ENCODE measurements at regions not wholly inside any gene's neighbourhood (a gene's known extent, or its start where the extent isn't known, plus 50 kb on each side); places are given as distances from the start of the nearest gene placed in this dataset.

GRCh38 chr18:45416168-45416567 lies 199.1 kb upstream of the SLC14A2 start:
- TF ChIP-seq CTCF (IDR thresholded peaks at IDR 0.05) (no peak), EP300 (IDR thresholded peaks at IDR 0.05) (no peak), POLR2A (IDR thresholded peaks at IDR 0.05) (no peak)
- Histone ChIP-seq H3K9me3 (no peaks in the 10 kb centered on the region), H3K27ac (no peak overlapping the region), H3K4me1 (ENCODE audit: insufficient read depth) (no peaks in the 10 kb centered on the region), H3K27me3 (no peaks in the 10 kb centered on the region), H3K4me3 (no peak overlapping the region), H3K36me3 (no peaks in the 10 kb centered on the region)
- intact Hi-C loops (cut with DNase I), result no loop called here
- 33 to 45% (median 43%) methylated on average over 5 of the region's 5 CpGs for WGBS, 3 donors
- no peak for DNase-seq

- no peak overlapping the region for H3K27ac ChIP-seq
- no peaks in the 10 kb centered on the region for H3K4me1 ChIP-seq (ENCODE audit: insufficient read depth)
- no peaks in the 10 kb centered on the region for H3K36me3 ChIP-seq
- H3K4me3 ChIP-seq, result no peak overlapping the region
- WGBS, 3 donors, result 62 to 68% (median 68%) methylated on average over 3 of the region's 3 CpGs
- intact Hi-C loops (cut with DNase I), result no loop called here
- no peak for DNase-seq
- H3K27me3 ChIP-seq, result no peaks in the 10 kb centered on the region
- TF ChIP-seq CTCF (IDR thresholded peaks at IDR 0.05) (no peak), POLR2A (IDR thresholded peaks at IDR 0.05) (no peak), EP300 (IDR thresholded peaks at IDR 0.05) (no peak)
- no peaks in the 10 kb centered on the region for H3K9me3 ChIP-seq
Measured at GRCh38 chr18:45417392-45417791, 197.9 kb upstream of the SLC14A2 start.

DNA sequence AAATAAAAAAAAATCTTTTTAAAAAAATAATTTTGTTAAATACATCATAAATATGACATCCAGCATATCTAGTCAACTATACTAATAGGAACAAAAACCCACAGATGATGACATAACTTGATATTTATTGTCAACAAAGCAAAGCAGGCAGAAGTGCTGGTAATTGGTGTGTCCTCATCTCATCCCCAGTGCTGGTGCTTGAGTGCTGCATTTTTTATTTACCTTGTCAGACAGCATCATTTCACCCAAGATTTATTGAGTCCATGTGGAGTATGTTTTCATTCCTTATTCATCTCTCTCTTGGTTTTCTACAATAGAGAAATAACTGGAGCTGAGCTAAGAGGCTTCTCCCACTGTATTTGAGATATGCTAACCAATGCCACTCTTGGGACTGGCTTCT lies 191.6 kb upstream of the SLC14A2 start:
- DNase-seq, result no peak
- H3K9me3 ChIP-seq, result no peaks in the 10 kb centered on the region
- H3K27me3 ChIP-seq, result no peaks in the 10 kb centered on the region
- no peak overlapping the region for H3K27ac ChIP-seq
- no peaks in the 10 kb centered on the region for H3K36me3 ChIP-seq
- H3K4me3 ChIP-seq, result no peak overlapping the region
- intact Hi-C loops (cut with DNase I), result no loop called here
- no peaks in the 10 kb centered on the region for H3K4me1 ChIP-seq (ENCODE audit: insufficient read depth)
- TF ChIP-seq POLR2A (IDR thresholded peaks at IDR 0.05) (no peak), EP300 (IDR thresholded peaks at IDR 0.05) (no peak), CTCF (IDR thresholded peaks at IDR 0.05) (no peak)

DNA sequence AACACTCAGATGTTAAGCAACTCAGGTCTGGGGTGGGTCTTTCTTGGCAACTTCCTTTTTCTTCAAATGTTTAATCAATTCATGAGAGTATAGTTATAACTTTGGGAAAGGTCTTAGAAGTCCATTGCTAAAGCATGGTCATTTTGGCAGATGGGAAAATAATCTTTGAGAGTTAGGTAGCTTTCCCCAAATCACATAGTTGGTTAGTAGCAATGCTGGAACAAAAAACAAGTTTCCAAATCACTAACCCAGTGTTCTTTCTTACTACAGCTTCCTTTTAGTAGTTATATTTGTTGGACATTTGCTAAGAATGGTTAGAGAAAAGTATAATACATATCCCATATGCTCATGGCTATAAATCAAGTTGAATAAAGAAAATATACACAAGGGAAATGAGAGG lies 185.2 kb upstream of the SLC14A2 start:
- Histone ChIP-seq H3K36me3 (no peaks in the 10 kb centered on the region), H3K4me1 (ENCODE audit: insufficient read depth) (no peaks in the 10 kb centered on the region), H3K9me3 (no peaks in the 10 kb centered on the region), H3K27ac (no peak overlapping the region), H3K27me3 (no peaks in the 10 kb centered on the region), H3K4me3 (no peak overlapping the region)
- TF ChIP-seq POLR2A (IDR thresholded peaks at IDR 0.05), result no peak
- no peak for TF ChIP-seq EP300 (IDR thresholded peaks at IDR 0.05)
- TF ChIP-seq CTCF (IDR thresholded peaks at IDR 0.05), result no peak
- DNase-seq, result no peak
- intact Hi-C loops (cut with DNase I), result no loop called here

- intact Hi-C loops (cut with DNase I), result no loop called here
- WGBS, 3 donors, result 29 to 63% (median 37%) methylated on average over 3 of the region's 3 CpGs
- H3K27me3 ChIP-seq, result no peaks in the 10 kb centered on the region
- H3K4me1 ChIP-seq (ENCODE audit: insufficient read depth), result no peaks in the 10 kb centered on the region
- TF ChIP-seq POLR2A (IDR thresholded peaks at IDR 0.05) (no peak), EP300 (IDR thresholded peaks at IDR 0.05) (no peak), CTCF (IDR thresholded peaks at IDR 0.05) (no peak)
- DNase-seq, result no peak
- H3K36me3 ChIP-seq, result no peaks in the 10 kb centered on the region
- no peaks in the 10 kb centered on the region for H3K9me3 ChIP-seq
- H3K4me3 ChIP-seq, result no peak overlapping the region
- H3K27ac ChIP-seq, result no peak overlapping the region
Measured at GRCh38 chr18:45435810-45436209, 179.5 kb upstream of the SLC14A2 start.

Measured in ovary (tissue), 7 donors.